Esophagus muscularis mucosa (tissue), 3 donors: ENCODE measurements at regions not wholly inside any gene's neighbourhood (a gene's known extent, or its start where the extent isn't known, plus 50 kb on each side); places are given as distances from the start of the nearest gene placed in this dataset.

Experiments
- CTCF ChIP-seq, 3 experiments: fragments of 200-600 bp in 2 of 3; fragments of 450-650 bp in 1 of 3; sonication (generic) in 2 of 3; IDR thresholded peaks; one replicate each; pipeline ENCODE4 v1.5.1; 2017 to 2019; ENCODE audit warnings: antibody characterized with exemption in 3 of 3, mild to moderate bottlenecking in 2 of 3, moderate library complexity in 1 of 3
- POLR2A ChIP-seq: fragments of 450-650 bp; IDR thresholded peaks from one replicate; pipeline ENCODE4 v1.6.1; 2017; ENCODE audit warnings: antibody characterized with exemption, moderate library complexity, mild to moderate bottlenecking, low read depth
- POLR2AphosphoS5 ChIP-seq, 2 donors: sonication (generic); formaldehyde crosslinking; IDR thresholded peaks; one replicate each; pipeline ENCODE4 v1.6.1; 2017; ENCODE audit warnings: antibody characterized with exemption in 2 of 2

GRCh38 chr3:8380904-8381704, 120.5 kb upstream of the LMCD1 start:
- TF ChIP-seq CTCF (IDR thresholded peaks at IDR 0.05) (no peak), POLR2A (no peak), POLR2AphosphoS5 (IDR thresholded peaks at IDR 0.05) (no peak)
